GM12875 (cell line): ENCODE measurements at regions not wholly inside any gene's neighbourhood (a gene's known extent, or its start where the extent isn't known, plus 50 kb on each side); places are given as distances from the start of the nearest gene placed in this dataset.

Source experiments
- H3K4me3 ChIP-seq: one replicate; pipeline ENCODE4 v1.5.1; 2011; ENCODE audit warnings: low read depth, low read length, control low read depth
- TF ChIP-seq, protein P1 (sequence below): IDR thresholded peaks from 2 replicates; pipeline ENCODE4 v1.5.1; 2011; ENCODE audit warnings: low read depth, mild to moderate bottlenecking, control low read depth, inconsistent platforms, low read length, moderate library complexity, borderline replicate concordance; ENCODE audit not compliant: insufficient read depth

DNA sequence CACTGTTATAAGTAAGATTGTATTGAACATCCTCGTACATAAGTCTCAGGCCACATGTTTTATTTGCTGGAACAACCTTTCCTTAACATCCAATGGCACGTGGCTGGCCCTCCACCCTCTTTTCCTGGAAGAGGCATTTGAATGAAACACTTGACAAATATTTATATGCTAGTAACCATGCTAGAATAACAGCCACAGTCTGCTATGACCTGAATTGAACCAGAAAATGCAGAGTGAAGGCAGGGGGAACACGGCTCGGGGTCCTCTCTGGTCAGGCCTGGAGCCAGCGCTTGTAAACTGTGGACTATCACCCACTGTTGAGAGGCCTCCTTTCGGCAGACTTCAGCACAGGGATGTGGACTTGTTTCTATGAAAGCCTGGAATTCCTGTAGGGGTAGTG, 198.2 kb upstream of the COPS8 start:
- no peak overlapping the region for H3K4me3 ChIP-seq
- TF ChIP-seq, protein P1, sequence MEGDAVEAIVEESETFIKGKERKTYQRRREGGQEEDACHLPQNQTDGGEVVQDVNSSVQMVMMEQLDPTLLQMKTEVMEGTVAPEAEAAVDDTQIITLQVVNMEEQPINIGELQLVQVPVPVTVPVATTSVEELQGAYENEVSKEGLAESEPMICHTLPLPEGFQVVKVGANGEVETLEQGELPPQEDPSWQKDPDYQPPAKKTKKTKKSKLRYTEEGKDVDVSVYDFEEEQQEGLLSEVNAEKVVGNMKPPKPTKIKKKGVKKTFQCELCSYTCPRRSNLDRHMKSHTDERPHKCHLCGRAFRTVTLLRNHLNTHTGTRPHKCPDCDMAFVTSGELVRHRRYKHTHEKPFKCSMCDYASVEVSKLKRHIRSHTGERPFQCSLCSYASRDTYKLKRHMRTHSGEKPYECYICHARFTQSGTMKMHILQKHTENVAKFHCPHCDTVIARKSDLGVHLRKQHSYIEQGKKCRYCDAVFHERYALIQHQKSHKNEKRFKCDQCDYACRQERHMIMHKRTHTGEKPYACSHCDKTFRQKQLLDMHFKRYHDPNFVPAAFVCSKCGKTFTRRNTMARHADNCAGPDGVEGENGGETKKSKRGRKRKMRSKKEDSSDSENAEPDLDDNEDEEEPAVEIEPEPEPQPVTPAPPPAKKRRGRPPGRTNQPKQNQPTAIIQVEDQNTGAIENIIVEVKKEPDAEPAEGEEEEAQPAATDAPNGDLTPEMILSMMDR: no peak

DNA sequence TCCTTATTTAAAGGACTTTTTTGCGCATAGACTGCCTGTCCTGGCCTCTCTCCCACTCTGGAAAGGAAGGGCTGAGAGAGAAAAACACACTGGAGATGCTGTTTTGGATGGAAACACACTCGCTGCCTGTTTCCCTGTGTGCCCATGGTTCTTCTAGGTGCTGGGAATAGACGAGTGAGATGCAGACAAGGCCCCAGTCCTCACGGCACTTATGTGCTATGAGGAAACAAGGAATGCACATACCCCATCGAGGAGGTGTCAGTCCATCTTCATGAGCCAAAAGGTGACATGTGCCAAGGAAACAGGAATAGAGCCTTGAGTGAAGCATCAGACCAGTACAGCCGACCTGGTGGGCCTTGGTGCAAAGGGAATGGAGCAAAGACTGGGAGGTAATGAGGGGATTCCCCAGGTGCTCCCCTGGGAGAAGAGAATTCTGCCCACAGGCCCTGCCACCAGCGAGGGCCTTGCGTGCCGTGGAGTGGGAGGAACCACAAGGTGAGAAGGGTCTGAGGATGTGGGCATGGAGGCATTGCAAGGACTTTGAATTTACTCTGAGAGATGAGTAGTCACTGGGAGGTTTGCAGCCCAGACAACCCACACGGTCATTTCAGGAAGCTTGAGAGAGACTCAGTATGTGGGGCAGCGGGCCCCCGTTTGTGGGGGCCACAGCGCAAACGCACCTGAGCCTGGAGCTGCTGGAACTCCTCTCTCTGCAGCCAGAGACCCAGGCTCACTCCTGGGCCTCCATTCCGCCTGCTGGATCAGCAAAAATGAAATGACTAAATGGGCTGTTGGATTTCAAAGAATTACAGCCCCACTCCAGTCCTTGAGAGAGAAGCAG, 197.5 kb upstream of the COPS8 start:
- no peak overlapping the region for H3K4me3 ChIP-seq
- TF ChIP-seq, protein P1: no peak

DNA sequence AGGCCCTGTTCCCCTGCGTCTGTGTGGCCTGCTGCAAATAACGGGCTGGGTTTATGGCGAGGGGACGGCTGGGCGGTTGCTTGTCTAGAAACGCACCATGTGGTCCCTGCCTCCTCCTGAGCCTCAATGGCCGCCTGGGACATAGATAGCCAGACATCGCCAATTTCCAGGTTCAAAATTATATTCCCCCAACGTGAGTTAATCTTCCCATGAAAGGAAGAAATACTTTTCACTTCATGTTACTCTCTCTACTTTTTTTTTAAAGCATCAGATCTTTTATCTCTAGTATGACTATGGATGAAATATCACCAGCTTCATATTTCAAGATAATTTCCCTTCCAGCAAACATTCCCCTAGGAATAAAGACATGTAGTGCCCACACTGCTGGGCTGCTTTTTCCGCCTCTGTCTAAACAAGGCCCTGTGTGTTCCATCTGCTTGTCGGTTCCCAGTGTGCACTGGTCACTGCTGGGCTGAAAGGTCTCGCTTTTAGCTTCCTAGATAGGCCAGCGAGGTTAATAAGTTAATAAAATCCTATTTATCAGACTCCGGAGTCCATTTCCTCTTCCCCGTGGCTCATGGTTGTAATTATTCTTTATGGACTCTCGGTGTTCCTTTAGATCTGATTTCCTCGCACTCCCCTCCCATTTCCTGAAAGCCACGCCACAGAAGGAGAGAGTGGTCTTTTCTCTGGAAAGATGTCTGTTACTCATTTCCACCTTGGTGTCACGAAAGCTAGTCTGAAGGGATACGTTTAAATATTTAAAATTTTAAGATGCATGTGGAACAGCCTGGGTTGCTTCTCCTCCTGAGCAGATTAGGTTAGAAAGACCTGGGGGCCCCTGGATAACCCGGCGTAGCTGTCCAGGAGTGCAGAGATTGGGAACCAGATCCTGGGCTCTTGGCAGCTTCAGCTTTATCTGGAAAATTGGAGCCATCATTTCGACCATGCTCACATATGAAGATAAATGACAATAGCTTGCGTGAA, 196.6 kb upstream of the COPS8 start:
- H3K4me3 ChIP-seq: no peak overlapping the region
- TF ChIP-seq, protein P1: no peak

DNA sequence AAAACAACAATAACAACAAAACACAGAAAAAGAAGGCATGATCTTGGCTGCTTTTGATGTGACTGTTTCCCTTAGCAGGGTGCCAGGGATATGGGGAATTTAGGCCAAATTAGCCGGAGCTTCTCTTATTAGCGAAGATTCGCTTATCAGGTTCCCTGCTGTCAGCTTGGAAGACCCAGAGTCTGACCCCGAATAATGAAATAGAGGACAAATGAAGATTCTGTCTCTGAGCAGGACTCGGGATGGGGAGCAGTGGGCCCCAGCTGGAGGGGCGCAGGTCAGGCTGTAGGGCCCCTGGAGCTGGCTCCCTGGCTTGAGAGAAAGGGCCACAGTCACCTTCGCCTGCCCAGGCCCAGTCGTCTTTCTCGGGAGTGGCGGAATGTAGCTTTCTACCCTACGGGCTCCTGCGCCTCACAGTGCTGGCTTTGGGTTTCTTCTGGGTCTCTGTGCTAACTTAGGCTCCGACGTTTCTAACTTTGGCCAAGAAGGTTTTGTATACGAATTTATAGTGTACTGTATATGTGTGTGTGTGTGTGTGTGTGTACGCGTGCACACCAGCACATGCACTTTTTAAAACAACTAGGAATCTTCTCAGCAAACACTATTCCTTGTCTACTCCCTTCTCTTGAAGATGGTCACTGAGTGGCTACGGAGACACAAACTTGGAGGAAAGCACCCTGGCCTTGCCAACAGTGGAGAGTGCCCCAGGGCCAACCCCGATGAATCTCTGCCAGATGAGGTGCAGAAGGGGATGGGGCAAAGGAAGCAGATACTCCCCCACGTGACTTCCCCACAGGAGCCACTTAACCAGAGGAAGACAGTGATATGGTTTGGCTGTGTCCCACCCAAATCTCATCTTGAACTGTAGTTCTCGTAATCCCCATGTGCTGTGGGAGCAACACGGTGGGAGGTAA, 195.6 kb upstream of the COPS8 start:
- H3K4me3 ChIP-seq: no peak overlapping the region

DNA sequence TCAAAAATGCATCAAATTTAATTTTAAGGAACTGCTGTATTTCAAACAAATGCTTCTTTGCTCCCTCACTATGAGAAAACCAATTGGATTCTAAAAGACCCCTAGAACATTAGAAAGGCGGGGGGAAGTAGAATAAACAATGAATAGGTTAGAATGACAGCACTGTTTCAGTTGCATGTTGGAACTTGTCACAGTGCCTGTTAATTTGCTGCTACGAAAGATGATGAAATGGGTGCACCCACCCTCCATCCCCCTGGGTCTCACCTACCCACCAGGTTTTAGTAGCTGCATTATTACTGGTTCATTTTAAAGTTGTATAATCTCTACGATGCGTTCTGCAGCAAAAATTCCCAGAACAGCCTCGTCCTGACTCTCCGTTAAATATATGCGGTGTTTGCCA, 193.0 kb upstream of the COPS8 start:
- H3K4me3 ChIP-seq: no peak overlapping the region
- TF ChIP-seq, protein P1: no peak

More for the DNA sequence above, 195.6 kb upstream of the COPS8 start:
- TF ChIP-seq, protein P1: no peak

DNA sequence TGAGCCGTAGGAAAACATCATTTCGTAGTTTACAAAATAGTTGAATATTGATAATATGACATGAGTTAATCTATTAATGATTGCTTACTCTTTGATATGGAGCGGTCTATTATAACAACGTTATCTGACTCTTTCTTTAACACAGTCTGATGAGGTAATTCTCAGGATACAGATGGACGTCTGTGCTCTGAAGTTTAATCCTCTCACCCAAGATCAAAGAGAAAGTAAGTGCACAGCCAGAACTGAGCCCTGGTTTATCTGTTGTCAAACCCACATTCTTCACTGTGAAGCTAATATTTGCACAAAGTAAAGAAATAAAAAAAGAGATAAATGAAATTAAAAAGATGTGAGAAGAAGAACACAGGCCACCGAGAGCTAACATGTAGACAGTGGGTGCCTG, 190.9 kb upstream of the COPS8 start:
- H3K4me3 ChIP-seq: no peak overlapping the region
- TF ChIP-seq, protein P1: no peak
